NCI-H2171 treated with DMSO at 0.1 percent for 48 hours (cell line): ENCODE measurements at regions not wholly inside any gene's neighbourhood (a gene's known extent, or its start where the extent isn't known, plus 50 kb on each side); places are given as distances from the start of the nearest gene placed in this dataset.
"Not testable (repeated sequence)": the region's sequence is repeated elsewhere in the genome, so short reads cannot be mapped to it uniquely, and the experiment has no call there.

Experiments used
- DNase-seq: peaks from one replicate; lab custom pipeline; 2025; lab: John Stamatoyannopoulos, UW

DNA sequence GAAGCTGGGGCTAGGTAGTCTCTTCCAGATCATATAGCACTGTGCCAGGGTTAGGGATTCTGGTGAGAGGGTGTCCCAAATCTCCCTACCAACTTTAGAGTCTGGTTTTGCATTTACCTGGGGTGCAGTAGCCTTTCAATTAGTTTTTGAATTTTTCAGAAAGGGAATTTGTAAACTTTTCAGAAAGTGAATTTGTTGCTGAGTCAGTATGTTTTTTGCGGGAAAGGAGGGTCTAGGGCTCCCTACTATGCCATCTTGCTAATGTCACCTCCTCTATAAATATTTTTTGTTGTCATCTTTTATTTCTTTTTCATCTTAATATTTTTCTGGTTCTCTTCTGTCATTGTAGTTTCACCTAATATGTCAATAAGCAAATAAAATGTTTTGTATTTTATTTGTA lies 95.8 kb upstream of the FAM98A start:
- DNase-seq, result no peak

DNA sequence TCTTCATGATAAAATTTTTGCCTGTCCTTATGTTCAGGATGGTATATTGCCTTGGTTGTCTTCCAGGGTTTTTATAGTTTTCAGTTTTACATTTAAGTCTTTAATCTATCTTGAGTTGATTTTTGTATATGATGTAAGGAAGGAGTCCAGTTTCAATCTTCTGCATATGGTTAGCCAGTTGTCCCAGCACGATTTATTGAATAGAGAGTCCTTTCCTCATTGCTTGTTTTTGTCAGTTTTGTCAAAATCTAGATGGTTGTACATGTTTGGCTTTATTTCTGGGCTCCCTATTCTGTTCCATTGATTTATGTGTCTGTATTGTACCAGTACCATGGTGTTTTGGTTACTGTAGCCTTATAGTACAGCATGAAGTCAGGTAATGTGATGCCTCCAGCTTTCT lies 91.6 kb upstream of the FAM98A start:
- DNase-seq, result not testable (repeated sequence)

DNA sequence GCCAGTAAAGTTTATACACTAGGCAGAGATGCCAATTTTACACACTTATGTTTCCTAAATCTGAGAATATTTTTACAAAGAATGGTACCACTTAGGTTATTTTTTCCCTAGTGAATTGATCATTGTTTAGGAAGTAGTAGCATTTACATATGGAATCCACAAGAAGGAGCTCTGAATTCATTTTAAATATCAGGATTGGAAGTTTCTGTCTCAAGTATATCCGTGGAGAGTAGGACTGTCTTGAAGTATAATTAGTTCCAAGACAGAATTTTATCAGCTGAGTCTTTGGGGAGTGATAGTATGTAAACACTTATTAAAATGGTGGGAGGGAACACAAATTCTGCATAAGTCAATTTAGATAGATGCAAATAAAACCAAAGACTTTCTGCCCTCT lies 82.3 kb upstream of the FAM98A start:
- DNase-seq, result peak; percentile 36

DNA sequence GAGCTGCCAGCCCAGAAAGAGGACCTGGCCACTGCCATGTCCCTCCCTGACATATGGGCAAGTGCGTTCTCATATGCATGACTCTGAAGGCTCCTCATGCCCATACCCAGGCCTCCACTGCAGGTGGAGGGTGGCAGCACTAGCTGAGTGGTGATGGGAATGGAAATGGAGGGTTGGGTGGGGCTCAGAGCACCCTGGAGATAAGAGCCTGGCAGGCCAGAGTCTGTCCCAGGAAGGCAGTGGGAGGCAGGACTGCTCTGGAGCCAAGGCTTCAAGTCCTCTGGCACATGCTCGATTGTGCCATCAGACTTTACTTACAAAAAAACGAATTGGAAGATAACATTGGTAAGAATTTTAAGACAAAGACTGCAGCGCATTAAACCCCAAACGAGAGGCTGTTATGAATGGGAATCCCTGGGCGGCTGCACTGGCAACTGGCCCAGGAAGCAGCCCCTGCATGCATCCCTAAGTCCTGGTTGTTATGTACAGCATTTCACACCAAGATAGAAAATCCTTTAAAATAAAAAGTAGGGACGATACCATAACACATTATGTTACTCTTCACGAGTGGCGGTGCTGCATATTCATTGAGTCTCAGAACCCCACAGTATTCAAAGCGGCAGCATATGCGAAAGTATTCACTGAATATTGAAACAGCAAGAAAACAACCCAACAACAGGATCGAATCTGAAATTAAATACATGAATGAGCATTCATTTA lies 81.7 kb upstream of the FAM98A start:
- DNase-seq, result no peak

DNA sequence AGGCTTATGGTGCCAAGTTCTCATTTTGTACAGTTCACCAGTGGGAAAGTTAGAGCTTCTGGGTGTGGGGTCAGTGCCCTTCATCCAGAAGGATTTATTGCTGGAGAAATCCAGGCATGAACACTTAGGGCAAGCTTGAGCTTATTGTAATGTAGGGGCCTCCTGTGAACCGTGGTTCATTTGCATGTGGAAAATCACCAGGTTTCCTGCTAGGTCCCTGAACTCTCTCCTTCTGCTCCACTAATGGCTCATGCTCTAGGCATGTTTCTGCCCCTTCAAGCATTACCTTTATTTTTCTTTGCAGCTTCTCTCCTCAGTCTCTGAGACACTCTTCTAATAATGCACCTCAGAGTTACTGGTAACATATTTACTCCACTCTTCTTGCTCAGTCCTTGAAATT lies 79.3 kb upstream of the FAM98A start:
- no peak for DNase-seq

DNA sequence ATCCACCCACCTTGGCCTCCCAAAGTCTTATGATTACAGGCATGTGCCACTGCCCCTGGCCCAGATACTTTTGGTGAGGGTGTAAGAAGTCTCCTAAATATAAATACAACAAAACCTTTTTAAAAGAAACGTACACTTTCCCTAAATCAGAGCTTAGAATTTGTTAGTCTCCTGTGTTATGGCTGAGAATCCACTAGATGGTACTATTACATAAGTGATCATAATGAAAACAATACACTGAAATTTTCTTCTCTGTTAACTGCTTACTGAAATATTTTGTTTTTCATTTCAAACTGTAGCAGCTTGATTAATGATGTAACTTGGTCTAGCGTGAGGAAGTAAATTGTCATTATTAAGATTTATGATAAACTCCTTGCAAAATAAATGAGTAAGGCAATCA lies 74.8 kb upstream of the FAM98A start:
- peak; percentile 47 for DNase-seq

DNA sequence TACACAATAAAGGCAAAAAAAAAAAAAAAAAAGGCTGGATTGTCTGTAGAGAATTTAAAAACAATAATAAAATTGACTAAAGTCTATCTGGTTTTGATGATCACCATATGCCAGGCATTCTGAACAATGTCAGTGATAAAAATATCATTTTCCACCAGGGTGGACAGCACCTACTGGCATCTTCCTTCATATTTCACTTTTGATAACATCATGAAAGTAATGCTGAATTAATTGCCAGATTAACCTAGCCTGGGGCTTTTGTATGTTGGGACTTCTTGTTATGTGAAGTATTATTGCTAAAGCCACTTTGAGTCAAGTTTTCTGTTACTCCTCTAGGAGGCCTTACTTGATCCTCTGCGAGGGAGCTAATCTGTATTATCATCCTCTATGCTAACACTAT lies 73.8 kb upstream of the FAM98A start:
- no peak for DNase-seq

DNA sequence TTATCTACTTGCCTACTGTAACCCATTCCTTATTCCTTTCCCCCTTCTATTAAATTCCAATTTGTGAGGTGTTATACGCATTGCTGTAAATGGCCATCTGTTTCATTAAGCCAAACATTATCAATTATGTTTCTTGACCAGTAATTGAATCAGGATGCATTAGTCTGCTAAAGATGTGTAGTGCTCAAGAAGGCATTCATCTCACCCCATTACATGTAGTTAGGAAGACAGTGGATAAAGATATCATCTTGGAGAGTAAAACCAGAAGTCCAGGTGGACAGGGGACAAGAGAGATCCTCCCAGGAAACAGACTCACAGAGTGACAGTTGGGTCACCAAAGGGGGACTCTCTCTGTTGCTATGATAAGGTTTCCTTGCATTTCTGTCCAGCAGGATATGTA lies 73.3 kb upstream of the FAM98A start:
- no peak for DNase-seq

DNA sequence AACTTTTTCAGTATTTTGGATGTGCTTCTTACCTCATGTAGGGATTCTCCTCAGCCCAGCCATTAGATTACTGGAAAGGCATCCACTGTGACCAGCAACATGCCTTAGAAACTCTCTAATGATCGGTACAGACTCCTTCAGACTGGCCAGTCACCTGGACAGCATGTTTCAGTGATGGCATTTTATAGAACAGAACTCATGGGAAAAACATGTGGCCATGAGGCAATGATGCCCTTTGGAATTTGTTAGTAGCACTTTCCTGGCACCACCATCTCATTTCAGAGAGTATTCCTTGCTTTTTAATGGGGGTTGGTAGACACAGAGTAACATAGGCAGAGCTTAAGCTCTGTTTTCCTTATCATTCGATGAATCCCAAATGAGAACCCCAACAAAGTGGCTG lies 72.1 kb upstream of the FAM98A start:
- DNase-seq, result no peak

DNA sequence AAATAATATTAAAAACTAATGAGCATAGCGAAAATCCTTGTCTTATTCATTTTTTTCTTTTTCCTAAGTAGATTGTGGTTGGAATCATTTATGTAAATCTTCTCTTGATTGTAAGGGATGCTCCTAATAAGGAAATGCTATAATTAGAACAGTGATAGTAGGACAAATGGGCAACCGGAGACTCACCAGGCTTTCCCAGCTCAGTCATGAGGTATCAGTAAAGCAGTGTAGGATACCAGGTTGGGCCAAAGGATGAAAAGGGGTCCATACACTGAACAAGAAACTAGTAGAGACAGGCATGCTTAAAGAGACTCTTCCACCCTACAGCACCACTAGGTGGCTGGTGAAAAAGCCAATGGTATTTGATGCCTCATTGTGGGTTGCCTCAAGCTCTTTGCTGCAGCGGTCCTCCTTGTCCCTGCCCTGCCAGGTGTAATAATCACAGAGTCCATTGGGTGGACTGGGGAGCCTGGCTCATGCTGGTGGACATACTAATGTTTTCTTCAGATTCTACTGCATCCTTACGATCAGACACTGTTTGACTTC lies 71.4 kb upstream of the FAM98A start:
- no peak for DNase-seq

DNA sequence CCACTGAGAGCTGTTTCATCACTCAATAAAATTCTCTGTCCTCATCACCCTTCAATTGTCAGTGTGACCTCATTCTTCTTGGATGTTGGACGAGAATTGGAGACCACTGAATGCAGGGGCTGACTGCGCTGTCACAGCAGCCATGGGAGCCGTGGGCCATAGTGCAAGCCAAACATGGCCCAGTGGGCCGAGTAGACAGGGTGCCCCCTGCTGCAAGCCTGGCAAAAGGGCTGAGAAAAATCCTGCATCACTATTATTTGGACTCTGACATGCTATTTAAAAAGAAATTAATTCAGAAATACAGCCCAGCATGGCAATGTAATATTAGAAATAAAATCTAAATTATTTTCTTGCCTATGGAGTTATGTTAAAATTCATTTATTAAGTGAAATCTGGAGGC lies 67.8 kb upstream of the FAM98A start:
- no peak for DNase-seq

DNA sequence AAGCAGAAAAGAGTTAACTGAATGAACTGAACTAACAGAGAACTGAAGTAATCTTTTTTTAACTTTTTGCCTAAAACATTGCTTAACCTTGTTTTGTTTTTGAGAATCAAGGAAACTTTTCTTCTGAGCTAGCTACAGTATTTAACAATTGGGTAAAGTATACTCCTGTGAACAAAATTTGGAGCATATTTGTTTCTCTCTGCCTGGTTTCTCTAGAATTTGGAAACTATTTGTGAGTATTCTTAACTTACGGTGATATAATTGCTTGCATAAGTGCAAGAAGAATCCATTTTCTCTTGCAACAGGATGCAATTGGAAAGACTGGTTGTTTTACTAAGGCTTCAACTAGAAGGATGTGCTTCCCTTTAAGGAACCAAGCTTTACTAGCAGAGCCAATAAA lies 65.9 kb upstream of the FAM98A start:
- no peak for DNase-seq

DNA sequence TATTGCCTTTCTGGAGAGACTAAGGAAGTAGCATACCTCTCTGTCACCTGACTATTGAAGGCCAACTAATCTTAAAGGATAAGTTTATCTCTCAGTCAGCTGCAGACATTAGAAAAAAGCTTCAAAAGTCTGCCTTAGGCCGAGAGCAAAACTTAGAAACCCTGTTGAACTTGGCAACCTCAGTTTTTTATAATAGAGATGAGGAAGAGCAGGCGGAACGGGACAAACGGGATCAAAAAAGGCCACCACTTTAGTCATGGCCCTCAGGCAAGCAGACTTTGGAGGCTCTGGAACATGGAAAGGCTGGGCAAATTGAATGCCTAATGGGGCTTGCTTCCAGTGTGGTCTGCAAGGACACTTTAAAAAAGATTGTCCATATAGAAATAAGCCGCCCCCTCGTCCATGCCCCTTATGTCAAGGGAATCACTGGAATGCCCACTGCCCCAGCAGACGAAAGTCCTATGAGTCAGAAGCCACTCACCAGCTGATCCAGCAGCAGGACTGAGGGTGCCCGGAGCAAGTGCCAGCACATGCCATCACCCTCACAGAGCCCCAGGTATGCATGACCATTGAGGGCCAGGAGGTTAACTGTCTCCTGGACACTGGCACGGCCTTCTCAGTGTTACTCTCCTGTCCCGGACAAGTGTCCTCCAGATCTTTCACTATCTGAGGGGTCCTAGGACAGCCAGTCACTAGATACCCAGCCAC lies 61.5 kb upstream of the FAM98A start:
- no peak for DNase-seq

DNA sequence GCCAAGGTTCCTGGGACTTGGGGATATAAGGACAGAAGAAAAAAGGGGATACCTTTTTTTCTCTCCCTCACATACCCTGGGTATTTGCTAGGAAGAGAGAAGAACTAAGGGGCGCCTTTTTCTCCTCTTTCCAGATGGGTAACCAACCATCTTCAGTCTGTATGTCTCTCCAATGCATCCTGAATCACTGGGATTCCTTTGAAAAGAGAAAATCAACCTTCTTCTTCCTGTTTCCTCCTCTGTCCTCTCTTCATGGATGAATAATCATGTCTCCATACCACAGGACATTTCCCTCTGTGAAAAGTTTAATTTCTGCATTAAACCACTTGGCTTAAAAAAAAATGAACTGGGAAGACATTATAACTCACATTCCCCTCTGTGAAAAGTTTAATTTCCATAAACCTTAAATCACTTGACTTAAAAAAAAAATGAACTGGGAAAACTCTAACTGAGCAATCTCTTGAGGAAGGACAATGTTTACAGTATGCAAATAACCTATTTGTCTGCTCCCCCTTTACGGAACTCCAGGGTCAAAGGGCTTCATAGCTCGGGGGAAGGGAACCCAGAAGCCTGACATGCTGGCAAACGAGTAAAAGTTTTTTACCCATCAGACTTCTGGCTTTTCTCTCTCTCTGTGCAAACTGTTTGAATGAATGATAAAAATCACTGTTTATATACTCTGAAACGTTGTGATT lies 56.7 kb upstream of the FAM98A start:
- DNase-seq, result no peak

DNA sequence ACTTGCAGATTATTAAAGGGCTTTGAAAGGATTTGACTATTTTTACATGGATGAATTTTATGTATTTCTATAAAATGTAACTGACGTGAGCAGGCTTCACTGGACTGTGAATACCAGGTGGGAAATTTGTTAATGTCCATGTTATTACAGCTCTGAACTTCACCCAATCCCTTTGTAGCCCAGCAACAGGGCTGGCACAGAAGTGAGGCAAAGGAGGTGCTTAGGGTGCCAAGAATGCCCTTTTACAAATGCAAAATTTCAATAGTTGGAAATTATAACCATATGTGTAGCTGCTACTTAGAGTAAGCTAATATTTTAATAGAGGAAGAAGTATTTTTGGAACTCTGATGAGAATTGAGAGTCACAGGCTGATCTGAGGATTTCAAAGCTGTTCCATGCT lies 53.7 kb upstream of the FAM98A start:
- no peak for DNase-seq

DNA sequence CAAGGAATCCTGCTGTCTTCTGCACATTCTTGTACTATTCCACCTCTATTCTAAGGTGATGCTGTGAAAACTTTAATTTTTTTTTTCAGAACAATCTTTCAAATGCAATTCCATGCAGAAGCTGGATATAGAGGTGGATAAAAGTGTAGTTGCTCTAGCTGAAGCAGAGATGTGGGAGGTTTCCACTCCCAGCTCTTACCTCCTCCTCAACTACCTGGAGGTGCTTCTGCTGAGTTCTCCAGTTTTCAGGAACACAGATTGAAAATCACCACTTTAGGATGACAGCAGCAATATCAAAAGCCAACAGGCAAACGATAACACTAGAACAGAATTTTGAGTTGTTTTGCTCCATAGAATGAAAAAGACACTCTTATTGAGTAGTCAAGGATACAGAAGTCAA lies 51.1 kb upstream of the FAM98A start:
- DNase-seq, result no peak
